ENCODE measurements at regions not wholly inside any gene's neighbourhood (a gene's known extent, or its start where the extent isn't known, plus 50 kb on each side); places are given as distances from the start of the nearest gene placed in this dataset.

GRCh38 chr11:25988178-25988577, 343.8 kb upstream of the ANO3 start:
- CTCF ChIA-PET = no interaction called here
- H3K27me3 Mint-ChIP-seq = no peaks in the 10 kb centered on the region
- H3K4me1 Mint-ChIP-seq = no peaks in the 10 kb centered on the region
- H3K36me3 Mint-ChIP-seq = no peaks in the 10 kb centered on the region
- no peak overlapping the region for H3K4me3 Mint-ChIP-seq
- H3K9me3 Mint-ChIP-seq (ENCODE audit: low read depth) = no peaks in the 10 kb centered on the region
- DNase-seq (no peak), ATAC-seq (no peak)
- H3K27ac Mint-ChIP-seq = no peak overlapping the region

- CTCF ChIA-PET = no interaction called here
- H3K4me3 Mint-ChIP-seq = no peak overlapping the region
- H3K9me3 Mint-ChIP-seq (ENCODE audit: low read depth) = no peaks in the 10 kb centered on the region
- ATAC-seq (no peak), DNase-seq (no peak)
- H3K4me1 Mint-ChIP-seq = no peaks in the 10 kb centered on the region
- H3K27me3 Mint-ChIP-seq = no peaks in the 10 kb centered on the region
- no peaks in the 10 kb centered on the region for H3K36me3 Mint-ChIP-seq
- H3K27ac Mint-ChIP-seq = no peak overlapping the region
Observed at GRCh38 chr11:25990406-25990805, 341.5 kb upstream of the ANO3 start.

GRCh38 chr11:25991476-25991875, 340.5 kb upstream of the ANO3 start:
- Mint-ChIP-seq H3K27me3 (no peaks in the 10 kb centered on the region), H3K4me3 (no peak overlapping the region), H3K27ac (no peak overlapping the region), H3K36me3 (no peaks in the 10 kb centered on the region), H3K4me1 (no peaks in the 10 kb centered on the region), H3K9me3 (ENCODE audit: low read depth) (peaks cover 2% of the 10 kb centered on the region)
- DNase-seq = no peak
- CTCF ChIA-PET = no interaction called here
- ATAC-seq = no peak

- Mint-ChIP-seq H3K9me3 (ENCODE audit: low read depth) (peaks cover 2% of the 10 kb centered on the region), H3K36me3 (no peaks in the 10 kb centered on the region), H3K4me3 (no peak overlapping the region), H3K27ac (no peak overlapping the region), H3K4me1 (no peaks in the 10 kb centered on the region), H3K27me3 (no peaks in the 10 kb centered on the region)
- ATAC-seq (no peak), DNase-seq (no peak)
- CTCF ChIA-PET = no interaction called here
Observed at GRCh38 chr11:25992294-25992693, 339.6 kb upstream of the ANO3 start.

- Mint-ChIP-seq H3K4me3 (no peak overlapping the region), H3K27me3 (no peaks in the 10 kb centered on the region), H3K9me3 (ENCODE audit: low read depth) (peaks cover 2% of the 10 kb centered on the region), H3K36me3 (no peaks in the 10 kb centered on the region), H3K4me1 (no peaks in the 10 kb centered on the region), H3K27ac (no peak overlapping the region)
- no peak for DNase-seq
- CTCF ChIA-PET = no interaction called here
- ATAC-seq = no peak
Observed at GRCh38 chr11:25993016-25993415, 338.9 kb upstream of the ANO3 start.

- DNase-seq (no peak), ATAC-seq (no peak)
- H3K4me1 Mint-ChIP-seq = no peaks in the 10 kb centered on the region
- no peak overlapping the region for H3K4me3 Mint-ChIP-seq
- H3K36me3 Mint-ChIP-seq = no peaks in the 10 kb centered on the region
- peaks cover 2% of the 10 kb centered on the region for H3K9me3 Mint-ChIP-seq (ENCODE audit: low read depth)
- CTCF ChIA-PET = no interaction called here
- H3K27ac Mint-ChIP-seq = no peak overlapping the region
- no peaks in the 10 kb centered on the region for H3K27me3 Mint-ChIP-seq
Observed at GRCh38 chr11:26011474-26011873, 320.5 kb upstream of the ANO3 start.

GRCh38 chr11:26014456-26015115, 317.3 kb upstream of the ANO3 start:
- no peak overlapping the region for H3K27ac Mint-ChIP-seq
- H3K4me3 Mint-ChIP-seq = no peak overlapping the region
- H3K36me3 Mint-ChIP-seq = no peaks in the 10 kb centered on the region
- DNase-seq (no peak), ATAC-seq (no peak)
- H3K9me3 Mint-ChIP-seq (ENCODE audit: low read depth) = peaks cover 2% of the 10 kb centered on the region
- no peaks in the 10 kb centered on the region for H3K4me1 Mint-ChIP-seq
- H3K27me3 Mint-ChIP-seq = no peaks in the 10 kb centered on the region
- CTCF ChIA-PET = no interaction called here

GRCh38 chr11:26017322-26017860, 314.5 kb upstream of the ANO3 start:
- H3K27ac Mint-ChIP-seq = no peak overlapping the region
- no peaks in the 10 kb centered on the region for H3K4me1 Mint-ChIP-seq
- no peaks in the 10 kb centered on the region for H3K27me3 Mint-ChIP-seq
- no peak overlapping the region for H3K4me3 Mint-ChIP-seq
- no peaks in the 10 kb centered on the region for H3K36me3 Mint-ChIP-seq
- CTCF ChIA-PET = no interaction called here
- no peak for ATAC-seq
- no peak for DNase-seq
- peaks cover 6% of the 10 kb centered on the region for H3K9me3 Mint-ChIP-seq (ENCODE audit: low read depth)

GRCh38 chr11:26017903-26018302, 314.0 kb upstream of the ANO3 start:
- no peak overlapping the region for H3K4me3 Mint-ChIP-seq
- H3K27me3 Mint-ChIP-seq = no peaks in the 10 kb centered on the region
- CTCF ChIA-PET = no interaction called here
- peaks cover 6% of the 10 kb centered on the region for H3K9me3 Mint-ChIP-seq (ENCODE audit: low read depth)
- no peak for ATAC-seq
- H3K36me3 Mint-ChIP-seq = no peaks in the 10 kb centered on the region
- DNase-seq = no peak
- no peak overlapping the region for H3K27ac Mint-ChIP-seq
- H3K4me1 Mint-ChIP-seq = no peaks in the 10 kb centered on the region

GRCh38 chr11:26018336-26018735, 313.6 kb upstream of the ANO3 start:
- no peak for ATAC-seq
- no peaks in the 10 kb centered on the region for H3K27me3 Mint-ChIP-seq
- H3K9me3 Mint-ChIP-seq (ENCODE audit: low read depth) = peaks cover 6% of the 10 kb centered on the region
- H3K36me3 Mint-ChIP-seq = no peaks in the 10 kb centered on the region
- no peaks in the 10 kb centered on the region for H3K4me1 Mint-ChIP-seq
- CTCF ChIA-PET = no interaction called here
- no peak for DNase-seq
- H3K4me3 Mint-ChIP-seq = no peak overlapping the region
- no peak overlapping the region for H3K27ac Mint-ChIP-seq

- H3K9me3 Mint-ChIP-seq (ENCODE audit: low read depth) = peaks cover 6% of the 10 kb centered on the region
- H3K4me1 Mint-ChIP-seq = no peaks in the 10 kb centered on the region
- DNase-seq = no peak
- CTCF ChIA-PET = no interaction called here
- no peaks in the 10 kb centered on the region for H3K36me3 Mint-ChIP-seq
- H3K27me3 Mint-ChIP-seq = no peaks in the 10 kb centered on the region
- ATAC-seq = no peak
- no peak overlapping the region for H3K27ac Mint-ChIP-seq
- no peak overlapping the region for H3K4me3 Mint-ChIP-seq
Observed at GRCh38 chr11:26019386-26019785, 312.5 kb upstream of the ANO3 start.

GRCh38 chr11:26021017-26021416, 310.9 kb upstream of the ANO3 start:
- CTCF ChIA-PET = no interaction called here
- DNase-seq (no peak), ATAC-seq (no peak)
- Mint-ChIP-seq H3K27ac (no peak overlapping the region), H3K9me3 (ENCODE audit: low read depth) (peaks cover 6% of the 10 kb centered on the region), H3K36me3 (no peaks in the 10 kb centered on the region), H3K27me3 (no peaks in the 10 kb centered on the region), H3K4me1 (no peaks in the 10 kb centered on the region), H3K4me3 (no peak overlapping the region)

- no peaks in the 10 kb centered on the region for H3K4me1 Mint-ChIP-seq
- no peaks in the 10 kb centered on the region for H3K36me3 Mint-ChIP-seq
- no peak for ATAC-seq
- no peaks in the 10 kb centered on the region for H3K27me3 Mint-ChIP-seq
- H3K27ac Mint-ChIP-seq = no peak overlapping the region
- no peak overlapping the region for H3K4me3 Mint-ChIP-seq
- DNase-seq = no peak
- peaks cover 9% of the 10 kb centered on the region for H3K9me3 Mint-ChIP-seq (ENCODE audit: low read depth)
- CTCF ChIA-PET = no interaction called here
Observed at GRCh38 chr11:26023057-26023456, 308.9 kb upstream of the ANO3 start.

- no peaks in the 10 kb centered on the region for H3K36me3 Mint-ChIP-seq
- H3K27ac Mint-ChIP-seq = no peak overlapping the region
- DNase-seq = no peak
- CTCF ChIA-PET = no interaction called here
- peaks cover 9% of the 10 kb centered on the region for H3K9me3 Mint-ChIP-seq (ENCODE audit: low read depth)
- H3K4me1 Mint-ChIP-seq = no peaks in the 10 kb centered on the region
- no peak overlapping the region for H3K4me3 Mint-ChIP-seq
- H3K27me3 Mint-ChIP-seq = no peaks in the 10 kb centered on the region
- ATAC-seq = no peak
Observed at GRCh38 chr11:26025676-26026075, 306.3 kb upstream of the ANO3 start.

GRCh38 chr11:26026078-26026477, 305.9 kb upstream of the ANO3 start:
- CTCF ChIA-PET = no interaction called here
- no peaks in the 10 kb centered on the region for H3K4me1 Mint-ChIP-seq
- no peak overlapping the region for H3K27ac Mint-ChIP-seq
- H3K9me3 Mint-ChIP-seq (ENCODE audit: low read depth) = peaks cover 7% of the 10 kb centered on the region
- H3K4me3 Mint-ChIP-seq = no peak overlapping the region
- no peaks in the 10 kb centered on the region for H3K27me3 Mint-ChIP-seq
- H3K36me3 Mint-ChIP-seq = no peaks in the 10 kb centered on the region
- ATAC-seq = no peak
- no peak for DNase-seq
